GM19351 (cell line): ENCODE measurements at regions not wholly inside any gene's neighbourhood (a gene's known extent, or its start where the extent isn't known, plus 50 kb on each side); places are given as distances from the start of the nearest gene placed in this dataset.
A peak's percentile ranks its signal among the peaks of the same experiment; 100 is the strongest.

Experiments used
- ATAC-seq: cut with Tn5 transposase; IDR thresholded peaks from one replicate; pipeline ENCODE4 v1.9.1; 2021; ENCODE audit warnings: mild to moderate bottlenecking, moderate library complexity; ENCODE audit not compliant: unreplicated experiment

GRCh38 chr1:201705389-201705788 lies 123.6 kb upstream of the IPO9 start:
- no peak for ATAC-seq

DNA sequence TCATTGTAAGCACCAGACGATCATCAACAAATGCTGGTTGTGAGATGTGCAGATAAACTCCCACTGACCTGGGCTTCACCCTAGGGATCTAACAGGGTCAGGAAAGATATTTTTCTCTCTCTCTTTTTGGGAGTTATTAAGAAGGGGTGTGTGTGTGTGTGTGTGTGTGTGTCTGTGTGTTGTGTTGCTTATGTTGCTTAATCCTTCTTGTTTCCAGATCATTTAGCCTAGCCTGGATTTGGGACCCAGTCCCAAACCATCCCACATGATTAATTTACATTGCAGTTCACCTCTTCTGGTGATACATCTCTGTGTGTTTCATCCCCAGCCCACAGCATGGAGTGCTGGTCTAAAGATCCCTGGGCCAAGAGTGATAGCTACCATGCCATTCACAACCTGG lies 122.8 kb upstream of the IPO9 start:
- ATAC-seq: no peak

GRCh38 chr1:201707027-201707426 lies 121.9 kb upstream of the IPO9 start:
- ATAC-seq: no peak

DNA sequence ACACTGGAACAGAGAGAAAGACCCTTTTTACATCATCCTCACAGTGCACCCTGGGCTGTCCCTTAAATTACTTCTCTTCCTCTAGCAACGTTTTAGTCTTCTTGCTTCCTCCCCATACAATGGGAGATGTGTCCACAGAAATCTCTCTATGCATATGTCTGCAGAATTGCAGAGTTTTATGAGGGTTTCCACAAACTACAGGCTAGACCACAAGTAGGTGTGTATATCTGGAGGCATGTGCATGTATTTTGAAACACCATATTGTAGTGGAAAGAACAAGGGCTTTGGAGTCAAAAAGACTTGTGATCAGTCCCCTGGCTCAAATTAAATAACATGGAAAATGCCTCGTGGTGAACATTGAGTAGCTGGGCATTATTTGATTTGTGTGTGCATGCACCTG lies 121.3 kb upstream of the IPO9 start:
- ATAC-seq: no peak

GRCh38 chr1:201708085-201708512 lies 120.9 kb upstream of the IPO9 start:
- no peak for ATAC-seq

DNA sequence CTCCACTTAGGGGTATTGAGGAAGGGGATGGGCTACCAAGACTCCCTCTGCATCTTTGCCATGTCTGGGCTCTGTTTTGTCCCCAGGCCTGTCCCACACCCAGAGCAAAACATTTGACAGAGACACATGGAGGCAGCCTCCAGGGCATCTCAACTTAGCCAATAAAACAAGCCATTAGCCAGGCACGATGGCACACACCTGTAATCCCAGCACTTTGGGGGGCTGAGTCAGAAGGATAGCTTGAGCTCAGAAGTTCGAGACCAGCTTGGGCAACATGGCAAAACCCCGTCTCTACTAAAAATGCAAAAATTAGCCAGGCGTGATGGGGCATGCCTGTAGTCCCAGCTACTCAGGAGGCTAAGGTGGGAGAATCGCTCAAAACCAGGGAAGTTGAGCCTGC lies 120.3 kb upstream of the IPO9 start:
- no peak for ATAC-seq

GRCh38 chr1:201709564-201710295 lies 119.2 kb upstream of the IPO9 start:
- peak; percentile 71 for ATAC-seq

- ATAC-seq: no peak
These were observed 118.0 kb upstream of the IPO9 start for GRCh38 chr1:201710632-201711597.

DNA sequence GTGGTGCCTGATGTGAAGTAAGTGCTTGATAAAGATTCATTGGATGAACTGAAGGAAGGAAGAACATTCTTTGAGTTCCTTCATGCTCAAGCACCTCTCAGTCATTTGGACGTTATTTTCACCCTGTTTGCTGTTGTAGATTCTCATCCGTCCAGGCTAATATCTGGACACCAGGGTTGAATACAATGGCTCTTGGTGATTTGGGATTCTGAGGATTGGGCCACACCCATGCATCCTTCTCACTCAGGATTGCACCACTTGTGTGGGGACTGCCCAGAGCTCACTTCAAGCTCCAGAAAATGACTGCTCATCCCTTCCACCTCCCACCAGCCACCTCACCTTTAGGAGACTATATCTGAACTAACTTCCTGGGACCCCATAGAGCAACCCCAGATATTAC lies 117.1 kb upstream of the IPO9 start:
- no peak for ATAC-seq

DNA sequence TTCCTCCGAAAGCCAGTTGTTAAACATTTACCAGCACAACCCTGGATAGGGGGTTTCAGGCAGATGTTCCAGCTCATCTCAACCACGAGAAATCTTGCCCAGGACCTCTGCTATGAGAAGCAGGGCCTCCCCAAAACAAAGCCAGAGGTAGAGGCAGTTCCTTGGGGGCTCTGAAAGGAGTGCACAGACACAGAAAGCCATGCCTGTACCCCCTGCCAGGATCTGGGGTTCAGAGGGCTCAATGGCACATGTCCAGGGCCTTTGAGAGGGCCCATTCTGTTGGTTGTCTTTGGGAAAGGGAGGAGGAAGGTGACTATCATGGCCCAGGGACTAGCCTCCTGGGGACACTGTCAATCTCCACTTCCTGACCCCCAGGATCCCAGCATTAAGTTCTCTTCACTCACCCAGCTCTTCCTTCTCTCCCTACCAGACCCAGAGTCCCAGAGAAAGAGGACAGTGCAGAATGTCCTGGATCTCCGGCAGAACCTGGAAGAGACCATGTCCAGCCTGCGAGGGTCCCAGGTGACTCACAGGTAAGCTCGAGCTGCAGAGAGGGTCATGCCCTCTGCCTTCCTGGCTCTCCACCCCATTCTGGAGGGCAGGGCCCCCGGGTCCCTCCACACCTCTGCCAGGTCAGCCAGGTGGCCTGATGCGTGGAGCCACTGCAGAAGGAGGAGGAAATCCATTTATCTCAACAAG lies 116.4 kb upstream of the IPO9 start:
- no peak for ATAC-seq

GRCh38 chr1:201713086-201713810 lies 115.7 kb upstream of the IPO9 start:
- no peak for ATAC-seq

DNA sequence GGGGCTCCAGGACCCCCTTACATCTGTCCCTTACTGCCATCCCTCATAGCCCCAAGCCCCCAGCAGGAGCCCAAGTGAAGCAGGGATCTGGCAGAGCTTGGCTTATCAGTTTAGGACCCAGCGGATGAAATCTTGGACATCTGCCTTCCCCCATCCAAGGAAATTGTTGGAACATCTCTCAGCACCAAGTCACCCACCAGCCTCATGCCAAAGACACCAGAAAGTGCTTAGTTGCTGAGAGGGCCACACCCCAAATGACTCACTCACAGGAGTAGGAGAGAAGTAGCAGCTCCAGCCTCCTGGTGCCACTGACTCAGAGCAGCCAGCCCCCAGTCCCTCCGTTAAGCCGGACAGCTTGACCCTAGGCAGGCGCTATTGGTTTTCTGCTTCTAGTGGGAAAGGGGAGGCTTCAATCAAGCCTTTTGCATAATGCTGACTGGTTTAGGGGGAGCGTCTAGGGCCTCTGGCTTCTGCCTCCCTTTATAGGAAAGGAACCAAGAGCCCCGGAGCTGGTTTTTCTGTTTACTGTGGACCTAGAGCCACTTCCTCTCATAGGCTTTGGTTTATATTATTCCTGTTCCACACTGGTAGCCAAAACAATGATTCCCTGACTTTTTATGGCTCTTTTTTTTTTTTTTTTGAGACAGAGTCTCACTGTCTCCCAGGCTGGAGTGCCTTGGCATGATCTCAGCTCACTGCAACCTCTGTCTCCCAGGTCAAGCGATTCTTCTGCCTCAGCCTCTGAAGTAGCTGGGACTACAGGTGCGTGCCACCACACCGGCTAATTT lies 114.2 kb upstream of the IPO9 start:
- no peak for ATAC-seq

- no peak for ATAC-seq
These were observed 113.6 kb upstream of the IPO9 start for GRCh38 chr1:201715351-201715750.

DNA sequence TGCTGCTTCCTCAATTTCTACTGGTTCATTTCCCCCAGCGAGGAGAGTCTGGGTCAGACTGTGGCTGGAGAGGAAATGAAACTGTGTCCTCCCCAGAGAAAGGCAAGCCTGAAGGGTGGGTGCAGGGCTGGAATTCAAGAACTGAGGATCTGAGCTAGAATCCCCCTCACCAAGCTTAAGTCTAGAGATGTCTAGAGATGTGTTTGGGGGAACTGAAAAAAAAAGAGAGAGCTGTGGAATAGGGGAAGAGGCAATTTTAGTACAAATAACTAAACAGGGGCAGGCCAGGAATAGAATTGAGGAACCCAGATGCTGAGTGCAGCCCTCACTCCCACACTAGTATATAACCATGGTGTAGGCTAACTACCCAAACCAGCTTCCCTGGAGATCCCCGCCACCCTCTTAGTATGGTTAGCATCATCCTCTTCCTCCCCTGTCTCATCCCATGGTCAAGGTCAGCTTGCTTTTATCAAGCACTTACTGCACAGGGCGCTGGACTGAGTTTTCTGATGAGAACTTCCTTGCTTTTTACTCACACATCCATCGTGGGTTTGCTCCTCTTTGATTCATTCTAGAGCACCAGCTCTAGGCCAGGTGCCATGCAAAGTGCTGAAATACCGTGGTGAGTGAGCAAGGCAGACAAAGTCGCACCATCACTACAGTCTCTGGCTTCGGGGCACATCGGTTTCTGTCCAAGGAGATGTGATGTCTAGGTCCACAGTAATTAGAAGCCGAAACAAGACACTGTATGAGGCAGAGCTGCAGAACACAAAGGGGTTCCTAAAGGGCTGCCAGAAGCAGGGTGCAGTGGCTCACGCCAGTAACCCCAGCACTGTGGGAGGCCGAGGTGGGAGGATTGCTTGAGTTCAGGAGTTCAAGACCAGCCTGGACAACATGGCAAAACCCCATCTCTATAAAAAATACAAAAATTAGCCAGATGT lies 112.9 kb upstream of the IPO9 start:
- ATAC-seq: no peak

DNA sequence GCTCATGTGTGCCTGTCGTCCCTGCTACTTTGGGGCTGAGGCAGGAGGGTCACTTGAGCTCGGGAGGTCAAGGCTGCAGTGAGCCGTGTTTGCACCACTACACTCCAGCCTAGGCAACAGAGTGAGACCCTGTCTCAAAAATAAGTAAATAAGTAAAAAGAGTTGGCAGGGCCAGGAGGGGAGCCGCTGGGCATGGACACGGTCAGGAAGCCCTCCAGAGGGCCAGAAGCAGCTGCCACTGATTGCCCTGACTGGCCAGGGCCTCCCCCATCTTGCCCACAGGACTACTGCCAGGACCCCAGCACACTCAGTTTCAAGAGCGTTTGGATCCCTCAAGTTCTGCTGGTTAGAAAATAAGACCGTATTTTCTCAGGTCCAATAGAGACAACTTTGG lies 112.2 kb upstream of the IPO9 start:
- ATAC-seq: no peak

- ATAC-seq: no peak
These were observed 111.7 kb upstream of the IPO9 start for GRCh38 chr1:201717286-201717685.

DNA sequence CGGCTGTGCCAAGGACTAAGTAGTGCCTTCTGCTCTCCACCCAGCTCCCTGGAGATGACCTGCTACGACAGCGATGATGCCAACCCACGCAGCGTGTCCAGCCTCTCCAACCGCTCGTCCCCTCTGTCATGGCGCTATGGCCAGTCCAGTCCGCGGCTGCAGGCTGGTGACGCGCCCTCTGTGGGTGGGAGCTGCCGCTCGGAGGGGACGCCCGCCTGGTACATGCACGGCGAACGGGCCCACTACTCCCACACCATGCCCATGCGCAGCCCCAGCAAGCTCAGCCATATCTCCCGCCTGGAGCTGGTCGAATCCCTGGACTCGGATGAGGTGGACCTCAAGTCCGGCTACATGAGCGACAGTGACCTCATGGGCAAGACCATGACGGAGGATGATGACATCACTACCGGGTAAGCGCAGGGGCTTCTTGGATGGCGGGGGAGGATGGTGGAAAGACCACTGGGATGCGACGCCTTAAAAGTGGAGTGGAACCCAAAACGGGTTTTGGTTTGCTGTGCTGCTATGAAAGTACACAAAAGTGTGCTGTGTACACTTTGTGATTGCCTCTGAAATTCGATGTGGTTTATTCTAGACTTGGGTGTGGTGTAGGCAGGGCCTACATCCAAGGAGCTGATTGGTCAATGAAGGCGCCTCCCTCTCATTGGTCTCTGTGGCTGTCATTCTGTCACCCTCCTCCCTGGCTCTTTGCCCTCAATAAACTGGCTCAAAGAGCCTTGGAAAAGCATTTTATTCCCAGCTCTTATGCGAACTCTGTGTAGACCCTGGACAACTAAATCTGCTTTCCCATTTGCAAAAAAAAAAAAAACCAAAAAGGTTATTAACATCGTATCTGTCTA lies 110.4 kb upstream of the IPO9 start:
- ATAC-seq: no peak
